HG03108 (cell line): ENCODE measurements at regions not wholly inside any gene's neighbourhood (a gene's known extent, or its start where the extent isn't known, plus 50 kb on each side); places are given as distances from the start of the nearest gene placed in this dataset.

ENCODE experiments used
- ATAC-seq: cut with Tn5 transposase; IDR thresholded peaks from one replicate; pipeline ENCODE4 v1.9.1; 2021; ENCODE audit warnings: moderate library complexity; ENCODE audit not compliant: unreplicated experiment

GRCh38 chr2:129620411-129620810, 359.1 kb upstream of the RAB6C start:
- no peak for ATAC-seq

DNA sequence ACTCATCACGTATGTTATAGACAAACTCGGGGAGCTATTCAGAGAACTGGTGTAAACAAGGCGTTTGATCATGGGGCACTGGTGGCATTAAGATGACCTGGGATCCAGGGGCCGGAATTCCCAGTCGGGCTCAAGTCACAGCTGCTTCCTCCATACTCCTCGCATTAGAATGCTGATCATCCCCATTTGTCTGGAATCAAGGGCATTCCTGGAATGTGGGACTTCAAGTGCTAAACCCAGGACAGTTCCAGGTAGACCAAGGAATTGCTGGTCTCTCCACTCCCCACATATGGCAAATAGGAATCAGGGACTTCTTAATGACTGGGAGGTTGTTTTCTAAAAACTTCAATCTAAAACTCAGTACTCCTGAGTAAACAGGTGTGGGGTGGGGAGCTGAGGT, 355.7 kb upstream of the RAB6C start:
- ATAC-seq = no peak

- ATAC-seq = no peak
These were observed 352.0 kb upstream of the RAB6C start for GRCh38 chr2:129627437-129627836.

DNA sequence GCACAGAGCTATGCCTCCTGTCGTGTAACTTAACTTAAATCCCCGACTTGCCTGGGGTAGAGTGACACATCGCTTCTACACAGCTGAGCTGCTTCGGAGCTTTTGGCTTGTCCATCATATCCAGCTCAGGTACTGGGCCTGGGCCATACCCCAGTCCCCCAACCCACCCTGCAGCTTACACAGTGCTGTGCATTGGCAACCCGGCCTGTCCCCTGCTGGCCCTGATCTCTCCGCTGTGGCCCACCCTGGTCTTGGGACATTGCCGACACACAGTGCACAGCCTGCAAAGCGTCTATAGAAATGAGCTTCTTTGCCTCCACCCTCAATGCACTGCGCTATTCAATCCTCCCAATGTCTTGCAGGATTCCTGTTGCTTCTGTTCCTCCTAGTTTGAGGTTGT, 342.8 kb upstream of the RAB6C start:
- ATAC-seq = no peak

DNA sequence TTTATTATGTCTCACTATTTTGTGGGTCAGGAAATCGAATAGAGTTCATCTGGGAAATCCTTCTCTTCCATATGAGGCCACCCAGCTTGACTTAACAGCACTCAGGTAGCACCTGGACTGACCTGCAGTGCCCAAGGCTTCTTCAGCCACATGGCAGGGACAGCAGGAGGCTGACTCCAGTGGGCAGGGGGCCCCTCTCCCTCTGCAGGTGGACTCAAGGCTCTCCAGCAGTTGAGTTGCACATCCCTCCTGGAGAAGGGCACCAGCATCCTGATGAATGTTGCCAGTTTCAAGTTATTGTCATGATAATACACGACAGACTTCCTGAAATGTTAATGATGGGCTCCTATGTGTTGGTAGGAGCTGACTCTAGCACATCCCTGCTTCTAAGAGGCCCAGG, 338.1 kb upstream of the RAB6C start:
- ATAC-seq = no peak

- ATAC-seq = no peak
These were observed 336.9 kb upstream of the RAB6C start for GRCh38 chr2:129642526-129643043.

- no peak for ATAC-seq
These were observed 334.1 kb upstream of the RAB6C start for GRCh38 chr2:129645335-129645734.

- ATAC-seq = no peak
These were observed 333.4 kb upstream of the RAB6C start for GRCh38 chr2:129646107-129646506.

DNA sequence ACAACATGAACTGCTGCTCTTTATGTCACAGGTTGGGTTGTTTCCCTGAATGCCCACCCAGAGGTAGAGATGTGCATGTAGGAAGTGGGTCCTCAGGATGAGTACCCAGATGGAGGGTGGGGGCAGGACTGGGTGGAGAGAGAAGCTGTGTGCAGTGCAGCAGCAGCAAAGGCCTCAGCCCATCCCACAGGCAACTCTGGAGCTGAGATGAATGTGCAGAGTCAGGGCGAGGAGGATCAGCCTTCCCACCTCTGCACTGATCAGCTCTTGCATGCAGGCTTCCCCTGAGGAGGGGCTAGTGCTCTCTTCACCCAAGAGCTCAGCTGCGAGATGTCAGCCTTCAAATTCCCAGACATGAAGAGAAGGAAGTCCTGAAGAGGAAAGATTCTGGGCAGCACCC, 326.2 kb upstream of the RAB6C start:
- ATAC-seq = no peak

DNA sequence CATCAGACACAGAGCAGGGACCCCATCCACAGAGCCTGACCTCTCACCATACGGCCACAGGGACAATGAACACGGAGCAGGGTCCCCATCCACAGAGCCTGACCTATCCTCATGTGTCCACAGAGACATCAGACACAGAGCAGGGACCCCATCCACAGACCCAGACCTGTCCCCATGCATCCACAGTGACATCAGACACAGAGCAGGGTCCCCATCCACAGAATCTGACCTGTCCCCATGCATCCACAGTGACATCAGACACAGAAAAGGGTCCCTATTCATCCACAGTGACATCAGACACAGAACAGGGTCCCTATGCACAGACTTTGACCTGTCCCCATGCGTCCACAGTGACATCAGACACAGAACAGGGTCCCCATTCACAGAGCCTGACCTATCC, 325.1 kb upstream of the RAB6C start:
- no peak for ATAC-seq

GRCh38 chr2:129656081-129656598, 323.3 kb upstream of the RAB6C start:
- no peak for ATAC-seq

- ATAC-seq = no peak
These were observed 321.0 kb upstream of the RAB6C start for GRCh38 chr2:129658430-129658829.

- no peak for ATAC-seq
These were observed 317.5 kb upstream of the RAB6C start for GRCh38 chr2:129661935-129662334.

- no peak for ATAC-seq
These were observed 311.9 kb upstream of the RAB6C start for GRCh38 chr2:129667577-129667976.

- ATAC-seq = no peak
These were observed 306.9 kb upstream of the RAB6C start for GRCh38 chr2:129672521-129672920.

DNA sequence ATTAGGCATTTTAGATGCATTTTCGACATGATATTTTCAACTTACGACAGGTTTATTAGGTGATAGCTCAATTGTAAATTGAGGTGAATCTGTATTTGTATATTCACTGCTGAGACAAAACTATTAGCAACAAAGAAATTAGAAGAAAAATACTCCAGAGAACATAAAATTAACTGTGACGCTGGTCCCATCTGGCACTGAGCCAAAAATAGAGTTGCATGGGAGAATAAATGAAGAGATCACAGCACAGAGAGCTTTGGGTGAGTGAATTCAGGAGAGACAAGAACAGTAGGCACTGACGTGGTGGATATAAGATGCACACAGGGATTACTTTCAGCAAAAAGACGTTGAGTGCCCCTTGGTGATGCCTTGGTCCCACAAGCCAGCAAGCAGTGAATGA, 306.2 kb upstream of the RAB6C start:
- no peak for ATAC-seq

DNA sequence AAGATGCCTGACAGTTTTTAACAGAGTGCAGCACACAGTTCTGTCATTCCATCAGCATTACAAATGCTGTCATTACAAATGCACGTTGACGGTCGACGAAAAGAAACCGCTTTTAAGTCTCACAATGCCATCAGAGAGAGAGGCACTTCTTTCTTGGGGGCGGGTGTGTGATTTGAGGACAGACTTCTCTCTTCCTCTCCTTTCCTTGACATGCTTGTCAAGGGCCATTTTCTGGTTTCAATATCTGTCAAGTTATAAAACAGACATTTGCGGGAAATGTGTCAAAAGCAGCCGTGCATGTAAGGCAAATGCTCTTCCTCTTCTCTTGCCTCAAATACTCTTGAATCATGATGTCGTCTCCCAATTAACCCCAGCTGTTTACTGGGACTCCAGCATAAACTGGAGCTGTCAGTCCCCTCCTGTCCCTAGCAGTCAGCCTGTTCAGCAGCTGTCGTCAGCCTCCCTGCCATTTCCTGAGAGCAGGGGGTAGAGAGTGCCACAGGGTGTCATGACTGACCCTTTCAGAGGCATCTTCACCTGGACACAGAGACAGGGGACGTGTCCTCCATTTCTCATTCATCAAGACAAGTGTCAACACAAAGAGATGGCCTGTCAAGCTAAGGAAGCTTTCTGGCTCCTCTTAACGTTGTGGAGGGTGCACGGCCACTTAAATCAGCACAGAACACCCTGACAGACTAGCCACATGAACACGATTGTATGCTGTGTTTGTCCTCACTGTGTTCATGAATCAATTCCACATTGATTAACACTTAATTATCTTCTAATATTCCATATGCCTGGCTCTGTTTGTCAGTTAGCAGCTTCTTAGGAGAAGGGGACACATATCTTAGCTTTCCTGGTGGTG, 305.4 kb upstream of the RAB6C start:
- ATAC-seq = no peak

DNA sequence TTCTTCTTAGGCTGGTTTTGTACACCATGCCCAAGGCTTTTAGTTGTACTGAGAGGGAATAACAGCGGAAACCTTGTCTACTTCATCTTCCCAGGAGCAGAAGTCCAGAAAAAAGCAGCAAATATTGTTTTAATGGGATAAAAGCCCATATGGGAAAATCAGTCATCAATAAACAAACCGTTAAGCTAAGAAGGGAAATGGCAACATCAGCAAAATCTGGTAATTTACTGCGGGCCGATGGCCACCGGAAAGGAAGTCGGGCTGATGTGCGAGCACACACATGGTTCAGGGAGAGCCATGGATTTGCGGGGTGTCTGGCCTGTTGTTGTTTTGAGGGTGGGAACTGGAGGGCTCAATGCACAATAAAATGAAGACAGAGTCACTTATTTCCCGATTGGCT, 300.7 kb upstream of the RAB6C start:
- no peak for ATAC-seq

GRCh38 chr2:129681788-129682187, 297.7 kb upstream of the RAB6C start:
- ATAC-seq = no peak

- no peak for ATAC-seq
These were observed 289.6 kb upstream of the RAB6C start for GRCh38 chr2:129689653-129690448.

- ATAC-seq = no peak
These were observed 284.0 kb upstream of the RAB6C start for GRCh38 chr2:129695496-129695895.

- ATAC-seq = no peak
These were observed 280.9 kb upstream of the RAB6C start for GRCh38 chr2:129698593-129698992.
